Right atrium auricular region (tissue), 2 donors: ENCODE measurements at regions not wholly inside any gene's neighbourhood (a gene's known extent, or its start where the extent isn't known, plus 50 kb on each side); places are given as distances from the start of the nearest gene placed in this dataset.

Experiments used
- DNase-seq: peaks from one replicate; pipeline ENCODE4 v3.0.0-alpha.2; 2019; ENCODE audit warnings: low spot score
- H3K27ac ChIP-seq, 2 donors: fragments of 200-600 bp; sonication (generic); 1 replicate in 1 of 2; 2 replicates in 1 of 2; pipeline ENCODE4 v1.5.1; 2016 to 2019
- H3K27me3 ChIP-seq, 2 donors: fragments of 200-600 bp; sonication (generic); one replicate each; pipeline versions ENCODE4 v1.5.1 to v1.6.0; 2017 to 2019
- H3K36me3 ChIP-seq: fragments of 200-600 bp; sonication (generic); one replicate; pipeline ENCODE4 v1.5.1; 2016
- H3K4me1 ChIP-seq, 2 donors: fragments of 200-600 bp; sonication (generic); one replicate each; pipeline versions ENCODE4 v1.5.1 to v1.6.0; 2017 to 2019
- H3K4me3 ChIP-seq, 2 donors: fragments of 200-600 bp; sonication (generic); 1 replicate in 1 of 2; 2 replicates in 1 of 2; pipeline ENCODE4 v1.5.1; 2017 to 2019; ENCODE audit warnings: mild to moderate bottlenecking in 1 of 2, moderate library complexity in 1 of 2
- H3K9me3 ChIP-seq, 2 donors: fragments of 200-600 bp; sonication (generic); one replicate each; pipeline ENCODE4 v1.5.1; 2019
- TF ChIP-seq, protein P1 (sequence below), 2 donors: fragments of 200-600 bp; sonication (generic); IDR thresholded peaks; one replicate each; pipeline ENCODE4 v1.5.1; 2019; ENCODE audit warnings: antibody characterized with exemption in 2 of 2

DNA sequence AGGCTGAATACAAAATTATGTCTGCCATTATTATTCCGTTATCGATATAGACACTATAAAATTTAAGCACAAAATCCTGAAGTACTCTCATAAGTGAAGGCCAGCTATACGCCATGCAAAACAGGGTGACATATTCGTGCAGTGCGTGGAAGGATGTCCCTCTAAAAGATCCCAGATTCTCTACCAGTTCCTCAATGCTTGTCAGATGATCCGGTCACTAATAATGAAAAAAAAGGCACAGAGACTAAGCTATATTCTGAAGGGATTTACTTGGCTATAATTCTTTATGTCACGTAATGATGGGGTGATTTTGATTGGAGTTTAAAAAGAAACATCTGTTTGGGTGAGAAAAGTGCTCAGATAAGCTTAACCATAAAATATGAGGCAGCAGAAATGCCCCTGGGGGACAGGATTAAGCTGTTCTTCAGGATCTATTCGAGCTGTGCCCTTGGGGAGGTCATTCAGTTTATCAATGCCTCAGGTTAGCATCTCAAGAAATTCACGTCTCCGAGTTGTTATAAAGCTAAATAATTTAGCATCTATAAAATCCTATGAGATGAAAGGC lies 229.7 kb upstream of the PITRM1 start:
- Histone ChIP-seq H3K27ac (no peak overlapping the region), H3K27me3 (no peaks in the 10 kb centered on the region), H3K4me1 (peaks cover 0 to 12% of the 10 kb centered on the region in 2 donors), H3K36me3 (no peaks in the 10 kb centered on the region), H3K9me3 (no peaks in the 10 kb centered on the region), H3K4me3 (no peak overlapping the region)
- DNase-seq = no peak
- TF ChIP-seq, protein P1, sequence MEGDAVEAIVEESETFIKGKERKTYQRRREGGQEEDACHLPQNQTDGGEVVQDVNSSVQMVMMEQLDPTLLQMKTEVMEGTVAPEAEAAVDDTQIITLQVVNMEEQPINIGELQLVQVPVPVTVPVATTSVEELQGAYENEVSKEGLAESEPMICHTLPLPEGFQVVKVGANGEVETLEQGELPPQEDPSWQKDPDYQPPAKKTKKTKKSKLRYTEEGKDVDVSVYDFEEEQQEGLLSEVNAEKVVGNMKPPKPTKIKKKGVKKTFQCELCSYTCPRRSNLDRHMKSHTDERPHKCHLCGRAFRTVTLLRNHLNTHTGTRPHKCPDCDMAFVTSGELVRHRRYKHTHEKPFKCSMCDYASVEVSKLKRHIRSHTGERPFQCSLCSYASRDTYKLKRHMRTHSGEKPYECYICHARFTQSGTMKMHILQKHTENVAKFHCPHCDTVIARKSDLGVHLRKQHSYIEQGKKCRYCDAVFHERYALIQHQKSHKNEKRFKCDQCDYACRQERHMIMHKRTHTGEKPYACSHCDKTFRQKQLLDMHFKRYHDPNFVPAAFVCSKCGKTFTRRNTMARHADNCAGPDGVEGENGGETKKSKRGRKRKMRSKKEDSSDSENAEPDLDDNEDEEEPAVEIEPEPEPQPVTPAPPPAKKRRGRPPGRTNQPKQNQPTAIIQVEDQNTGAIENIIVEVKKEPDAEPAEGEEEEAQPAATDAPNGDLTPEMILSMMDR (IDR thresholded peaks at IDR 0.05) = no peak

DNA sequence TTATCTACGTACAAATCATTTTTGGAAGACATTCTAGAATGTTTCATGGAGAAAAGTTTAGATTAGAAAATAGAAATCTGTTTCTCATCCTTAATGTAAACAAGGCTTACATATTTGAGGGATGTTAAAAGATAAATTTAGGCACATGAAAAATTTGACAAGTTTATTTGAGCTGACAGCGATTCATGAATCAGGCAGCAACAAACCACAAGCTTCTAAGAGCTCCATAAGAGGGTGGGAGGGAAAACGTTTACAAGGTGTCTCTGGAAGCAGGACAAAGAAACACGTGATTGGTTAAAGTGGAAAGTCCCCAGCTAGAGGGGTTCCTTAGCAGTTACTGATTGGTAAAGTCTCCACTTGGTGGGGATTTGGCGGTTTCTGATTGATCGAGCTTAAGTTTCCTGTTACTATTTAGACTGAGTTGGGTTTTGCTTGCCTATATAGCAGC lies 228.9 kb upstream of the PITRM1 start:
- peaks cover 0 to 12% of the 10 kb centered on the region in 2 donors for H3K4me1 ChIP-seq
- no peaks in the 10 kb centered on the region for H3K27me3 ChIP-seq
- H3K9me3 ChIP-seq = no peaks in the 10 kb centered on the region
- H3K36me3 ChIP-seq = no peaks in the 10 kb centered on the region
- H3K27ac ChIP-seq = no peak overlapping the region
- H3K4me3 ChIP-seq = no peak overlapping the region
- TF ChIP-seq, protein P1 (IDR thresholded peaks at IDR 0.05) = no peak
- no peak for DNase-seq

DNA sequence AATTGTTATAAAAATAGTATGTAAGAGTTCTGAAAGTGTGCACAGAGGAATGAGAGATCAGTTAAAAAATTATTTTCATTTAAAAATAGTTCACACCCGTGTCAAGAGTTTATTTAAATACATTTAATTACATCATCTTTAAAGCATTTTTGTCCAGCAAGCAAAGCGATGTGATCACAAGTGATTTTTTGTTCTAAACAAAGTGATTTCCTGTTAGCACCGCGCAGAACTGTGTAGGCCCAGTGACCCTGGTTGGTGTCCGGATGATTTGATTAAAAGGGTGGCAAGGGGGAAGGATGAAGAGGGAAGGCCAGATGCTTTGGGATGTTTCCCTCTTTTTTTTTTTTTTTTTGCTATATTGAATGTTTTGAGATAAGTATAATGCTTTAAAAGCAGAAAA lies 227.8 kb upstream of the PITRM1 start:
- H3K4me1 ChIP-seq = peaks cover 0 to 12% of the 10 kb centered on the region in 2 donors
- H3K36me3 ChIP-seq = no peaks in the 10 kb centered on the region
- peak overlapping the region in 1 of 2 donors; percentile 3 for H3K27ac ChIP-seq
- no peaks in the 10 kb centered on the region for H3K9me3 ChIP-seq
- DNase-seq = peak; percentile 50
- TF ChIP-seq, protein P1 (IDR thresholded peaks at IDR 0.05) = no peak
- H3K4me3 ChIP-seq = no peak overlapping the region
- H3K27me3 ChIP-seq = no peaks in the 10 kb centered on the region

DNA sequence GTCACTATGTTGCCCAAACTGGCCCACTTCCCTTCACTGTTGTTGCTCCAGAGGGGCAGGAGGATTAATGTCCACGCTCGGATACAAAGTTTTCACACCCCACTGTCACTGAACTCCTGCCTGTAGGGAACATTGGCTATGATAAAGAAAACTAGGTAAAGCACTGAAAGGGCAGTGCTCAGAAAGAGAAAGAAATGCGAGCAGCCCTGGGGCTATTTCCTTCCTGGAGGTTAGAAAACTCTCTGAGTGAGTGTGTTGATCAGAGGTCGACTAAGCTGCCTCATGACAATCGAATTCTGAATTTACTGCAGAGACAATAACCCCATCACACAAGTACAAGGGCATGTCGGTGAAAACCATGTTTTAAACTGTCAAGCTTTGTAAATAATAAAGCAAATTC lies 227.2 kb upstream of the PITRM1 start:
- H3K27ac ChIP-seq = peak overlapping the region in 1 of 2 donors; percentile 3
- peaks cover 0 to 1% of the 10 kb centered on the region in 2 donors for H3K9me3 ChIP-seq
- peak; percentile 26 for DNase-seq
- peaks cover 0 to 12% of the 10 kb centered on the region in 2 donors for H3K4me1 ChIP-seq
- no peak overlapping the region for H3K4me3 ChIP-seq
- TF ChIP-seq, protein P1 (IDR thresholded peaks at IDR 0.05) = no peak
- H3K36me3 ChIP-seq = no peaks in the 10 kb centered on the region
- no peaks in the 10 kb centered on the region for H3K27me3 ChIP-seq

DNA sequence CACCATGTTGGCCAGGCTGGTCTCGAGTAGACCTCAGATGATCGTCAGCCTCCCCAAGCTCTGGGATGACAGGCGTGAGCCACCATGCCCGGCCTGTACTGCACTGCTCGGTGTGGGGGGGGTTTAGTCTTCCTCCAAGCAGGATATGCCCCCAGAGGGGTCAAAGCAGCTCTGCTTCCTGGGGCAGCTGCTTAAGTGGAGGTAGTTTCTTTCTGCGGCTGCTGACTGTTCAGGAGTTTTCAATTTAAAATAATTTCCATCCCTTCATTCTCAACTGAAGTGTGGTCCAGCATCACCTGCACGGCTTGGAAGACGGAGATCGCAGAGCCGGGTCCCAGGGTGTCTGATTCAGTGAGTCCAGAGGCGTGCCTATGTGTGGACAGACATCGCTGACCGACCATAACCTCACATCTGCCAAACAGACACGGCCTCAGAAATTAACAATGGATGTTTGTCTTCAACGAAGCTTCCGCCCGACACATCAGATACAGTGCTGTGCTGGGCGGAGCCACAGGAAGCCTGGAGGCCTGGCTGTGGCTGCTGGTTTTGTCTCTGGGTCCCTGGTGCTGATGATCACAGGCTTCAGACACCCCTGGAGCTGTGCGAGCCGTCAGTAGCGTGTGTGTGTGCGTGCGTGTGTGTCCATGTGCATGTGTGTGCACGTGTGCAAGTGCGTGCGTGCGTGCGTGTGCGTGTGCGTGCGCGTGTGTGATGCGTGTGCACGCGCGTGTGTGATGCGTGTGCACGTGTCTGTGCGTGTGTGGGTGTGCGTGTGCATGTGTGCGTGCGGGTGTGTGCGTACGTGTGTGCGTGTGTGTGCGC lies 226.5 kb upstream of the PITRM1 start:
- H3K27me3 ChIP-seq = no peaks in the 10 kb centered on the region
- TF ChIP-seq, protein P1 (IDR thresholded peaks at IDR 0.05) = no peak
- H3K27ac ChIP-seq = no peak overlapping the region
- H3K4me1 ChIP-seq = peaks cover 0 to 12% of the 10 kb centered on the region in 2 donors
- peak; percentile 56 for DNase-seq
- no peaks in the 10 kb centered on the region for H3K36me3 ChIP-seq
- H3K9me3 ChIP-seq = peaks cover 0 to 4% of the 10 kb centered on the region in 2 donors
- H3K4me3 ChIP-seq = no peak overlapping the region
